GM21825 (cell line): ENCODE measurements at regions not wholly inside any gene's neighbourhood (a gene's known extent, or its start where the extent isn't known, plus 50 kb on each side); places are given as distances from the start of the nearest gene placed in this dataset.

Experiments
- ATAC-seq: cut with Tn5 transposase; IDR thresholded peaks from one replicate; pipeline ENCODE4 v1.9.1; 2021; ENCODE audit warnings: mild to moderate bottlenecking, moderate library complexity; ENCODE audit not compliant: unreplicated experiment

GRCh38 chr1:106480629-106481028 lies 575.8 kb upstream of the PRMT6 start:
- no peak for ATAC-seq

- no peak for ATAC-seq
Measured at GRCh38 chr1:106492880-106493279, 563.6 kb upstream of the PRMT6 start.

- no peak for ATAC-seq
Measured at GRCh38 chr1:106494646-106495045, 561.8 kb upstream of the PRMT6 start.

DNA sequence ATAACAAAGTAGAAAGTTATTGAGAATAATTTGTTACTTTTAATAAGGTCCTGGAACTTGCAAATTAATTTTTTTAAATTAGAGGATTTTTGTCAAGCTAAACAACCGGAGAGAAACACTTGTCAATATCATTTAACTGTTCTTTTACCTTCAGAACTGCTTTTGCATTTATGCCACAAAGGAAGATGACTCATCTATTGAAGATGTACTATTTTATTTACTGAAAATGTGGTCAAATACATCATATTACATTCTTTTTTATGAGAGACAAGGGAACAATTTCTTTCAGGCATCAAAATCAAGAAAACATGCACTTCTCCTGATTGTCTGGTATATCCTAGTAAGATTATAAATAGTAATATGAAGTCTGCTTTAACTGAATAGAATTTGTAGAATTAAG lies 558.2 kb upstream of the PRMT6 start:
- ATAC-seq: no peak

DNA sequence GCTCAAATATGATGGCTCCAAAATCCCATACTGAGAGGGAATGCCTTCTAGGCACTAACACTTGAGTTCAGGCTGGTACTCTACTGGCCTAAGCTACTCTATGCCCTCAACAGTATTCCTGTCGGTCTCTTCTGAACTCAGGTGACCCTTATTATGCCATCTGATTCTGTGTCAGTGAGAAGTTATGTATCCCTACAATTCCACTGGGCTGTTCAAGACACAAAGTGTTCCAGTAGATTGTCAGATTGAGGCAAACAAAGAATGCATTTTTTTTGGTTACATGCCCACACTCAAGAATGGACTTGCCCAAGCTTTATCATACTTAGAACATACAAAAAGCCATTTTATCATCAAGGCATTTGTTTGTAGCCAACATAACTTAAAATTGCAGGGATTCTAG lies 553.8 kb upstream of the PRMT6 start:
- no peak for ATAC-seq

DNA sequence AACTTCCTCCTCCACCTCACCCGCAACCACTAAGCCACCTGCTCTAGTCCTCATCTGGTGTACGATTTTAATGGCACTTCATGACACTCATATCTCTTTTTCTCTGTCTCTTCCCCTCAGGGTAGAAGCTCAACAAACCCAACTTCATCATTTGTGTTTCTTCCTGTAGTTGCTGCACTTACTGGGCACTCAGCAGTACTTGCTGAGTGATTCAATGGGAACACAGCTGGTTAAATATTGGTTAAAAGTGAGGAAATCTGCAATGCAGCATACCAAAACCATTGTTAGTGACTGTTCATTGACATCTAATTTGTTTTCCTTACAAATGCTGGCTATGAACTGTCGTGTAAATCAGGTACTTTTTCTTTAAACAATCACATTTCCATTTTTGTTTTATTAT lies 541.1 kb upstream of the PRMT6 start:
- no peak for ATAC-seq

DNA sequence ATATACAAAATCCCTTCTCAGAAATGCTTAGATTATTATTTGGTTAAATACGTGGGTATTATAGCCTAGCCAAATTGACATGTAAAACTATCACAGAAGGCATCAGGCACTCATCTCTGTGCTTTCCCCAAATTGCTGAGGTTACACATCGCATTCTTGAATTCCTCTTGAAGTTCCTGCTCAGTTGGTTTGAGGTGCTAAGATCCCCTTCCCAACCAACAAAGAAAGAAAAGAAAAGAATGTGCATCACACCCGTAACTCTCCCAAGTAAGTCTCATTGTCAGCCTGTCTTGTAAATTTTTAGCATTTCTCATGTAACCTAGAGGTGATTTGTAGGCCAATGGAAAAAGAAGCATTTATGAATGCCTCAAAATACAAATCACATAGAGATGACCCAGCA lies 539.2 kb upstream of the PRMT6 start:
- ATAC-seq: no peak

- ATAC-seq: no peak
Measured at GRCh38 chr1:106523497-106523896, 533.0 kb upstream of the PRMT6 start.

- no peak for ATAC-seq
Measured at GRCh38 chr1:106524631-106525030, 531.8 kb upstream of the PRMT6 start.

GRCh38 chr1:106526650-106527049 lies 529.8 kb upstream of the PRMT6 start:
- no peak for ATAC-seq

GRCh38 chr1:106534612-106535011 lies 521.9 kb upstream of the PRMT6 start:
- ATAC-seq: no peak

GRCh38 chr1:106536741-106537140 lies 519.7 kb upstream of the PRMT6 start:
- ATAC-seq: no peak

DNA sequence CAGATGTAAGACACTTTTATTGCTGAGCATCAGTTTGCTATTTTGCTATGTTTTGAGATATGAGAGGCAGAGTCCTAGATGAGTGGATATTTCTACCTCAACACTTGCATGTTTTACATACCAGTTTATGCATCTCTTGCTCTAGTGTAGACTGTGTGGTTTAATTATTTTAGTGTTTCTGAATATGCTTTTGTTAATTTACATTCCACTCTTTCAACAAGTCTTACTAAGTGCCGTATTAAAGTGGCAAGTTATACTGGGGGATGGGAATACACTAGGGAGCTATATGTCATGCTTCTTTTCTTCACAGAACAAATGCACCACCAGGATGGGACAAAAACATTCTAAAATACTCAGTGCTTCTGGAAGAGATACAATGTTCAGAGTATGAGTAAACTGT lies 507.7 kb upstream of the PRMT6 start:
- no peak for ATAC-seq

- no peak for ATAC-seq
Measured at GRCh38 chr1:106554294-106554693, 502.2 kb upstream of the PRMT6 start.

- no peak for ATAC-seq
Measured at GRCh38 chr1:106555571-106555970, 500.9 kb upstream of the PRMT6 start.

GRCh38 chr1:106564192-106564591 lies 492.3 kb upstream of the PRMT6 start:
- no peak for ATAC-seq

DNA sequence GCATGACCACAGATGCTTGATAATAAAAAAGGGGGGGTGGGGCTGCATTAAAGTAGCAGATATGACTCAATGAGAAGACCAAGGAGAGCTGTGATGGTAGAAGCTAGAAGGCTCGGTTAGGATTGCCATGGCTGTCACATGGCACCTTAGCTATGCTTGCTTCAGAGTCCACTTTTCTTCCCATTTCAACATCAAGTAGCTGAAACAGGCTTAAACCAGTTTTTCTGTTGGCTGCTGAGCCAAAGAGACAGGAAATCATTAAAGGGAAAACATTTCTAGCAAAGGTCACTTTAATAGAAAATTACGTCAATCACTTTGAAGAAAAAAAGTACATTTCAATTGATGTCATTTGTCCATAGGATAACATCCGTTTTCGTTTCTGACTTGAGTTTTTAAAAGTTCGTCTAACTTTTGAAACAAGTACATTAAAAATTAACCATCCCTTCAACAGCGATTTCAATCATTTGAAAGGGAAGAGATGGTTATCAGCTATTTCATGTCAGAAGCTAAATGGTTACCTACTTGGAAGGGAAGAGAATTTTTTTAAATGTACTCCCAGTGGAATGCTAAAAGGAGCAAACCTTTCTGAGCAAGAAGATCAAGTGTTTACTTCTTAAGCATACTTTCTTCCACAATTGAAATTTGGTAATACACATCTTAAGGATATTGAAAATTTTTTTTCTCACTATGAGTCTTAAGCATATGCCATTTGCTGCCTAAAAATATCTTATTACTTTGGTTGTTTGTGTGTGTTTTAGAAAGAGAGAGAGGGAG lies 488.1 kb upstream of the PRMT6 start:
- no peak for ATAC-seq

DNA sequence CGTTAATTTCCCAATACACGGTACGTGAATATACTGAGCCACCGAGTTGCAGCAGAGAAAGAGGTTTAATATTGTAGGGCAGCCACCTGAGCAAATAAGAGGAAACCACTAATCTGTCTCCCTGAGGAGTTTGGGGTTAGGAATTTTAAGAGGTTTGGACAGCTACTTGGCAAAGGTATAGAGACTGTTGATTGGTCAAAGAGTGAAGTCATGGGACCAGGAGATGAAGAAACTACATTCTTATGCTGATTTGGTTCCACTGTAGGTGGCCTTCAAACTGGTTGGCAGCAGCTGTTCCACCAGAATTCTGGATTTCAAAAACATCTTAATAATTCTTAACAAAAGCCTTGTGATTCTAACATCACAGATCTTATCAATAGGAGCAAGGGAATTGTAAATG lies 485.4 kb upstream of the PRMT6 start:
- ATAC-seq: no peak

DNA sequence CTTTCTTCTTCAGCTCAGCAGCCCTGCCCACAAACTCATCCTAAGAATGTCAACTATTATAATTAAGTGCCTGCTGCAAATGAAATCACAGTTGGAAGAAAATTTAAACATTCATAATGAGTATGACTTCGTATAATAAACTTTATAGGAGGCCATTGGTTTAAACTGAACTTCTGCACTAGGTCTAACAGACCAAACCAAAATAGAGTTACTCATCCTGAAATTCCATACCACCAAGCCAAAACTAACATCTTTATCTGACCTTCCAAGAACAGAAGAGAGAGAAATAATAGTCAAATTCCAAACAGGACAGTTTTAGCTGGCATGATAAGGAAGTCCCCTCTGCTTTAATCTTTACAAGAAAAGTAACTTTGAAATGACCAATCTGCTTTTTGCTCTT lies 472.4 kb upstream of the PRMT6 start:
- ATAC-seq: no peak

DNA sequence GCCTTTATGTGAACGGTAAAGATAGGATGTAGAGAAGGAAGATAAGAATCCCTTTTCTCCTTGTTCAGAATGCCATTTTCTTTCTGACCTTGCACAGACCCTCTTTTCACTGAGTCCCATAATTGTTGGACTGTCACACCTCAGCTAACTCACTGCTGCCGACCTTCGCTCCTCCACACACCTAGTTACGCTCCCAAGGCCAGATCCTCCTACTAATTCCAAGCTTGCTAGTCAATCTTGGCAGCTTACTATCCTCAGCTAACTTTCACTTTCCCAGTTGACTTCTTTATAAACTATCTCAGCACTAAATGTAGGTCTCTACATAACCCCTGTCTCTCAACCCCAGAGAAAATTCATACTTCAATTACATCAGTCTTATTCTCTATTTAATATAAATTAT lies 471.8 kb upstream of the PRMT6 start:
- ATAC-seq: no peak

- ATAC-seq: no peak
Measured at GRCh38 chr1:106600626-106601025, 455.8 kb upstream of the PRMT6 start.

GRCh38 chr1:106603616-106604015 lies 452.9 kb upstream of the PRMT6 start:
- no peak for ATAC-seq

GRCh38 chr1:106608841-106609240 lies 447.6 kb upstream of the PRMT6 start:
- no peak for ATAC-seq
